HUES6 (cell line): ENCODE measurements at regions not wholly inside any gene's neighbourhood (a gene's known extent, or its start where the extent isn't known, plus 50 kb on each side); places are given as distances from the start of the nearest gene placed in this dataset.

Source experiments
- H3K27ac ChIP-seq: 2 replicates; pipeline ENCODE4 v1.7.0; 2013; ENCODE audit warnings: low read depth, mild to moderate bottlenecking, low read length, inconsistent platforms
- H3K27me3 ChIP-seq: 2 replicates; pipeline ENCODE4 v1.6.1; 2013; ENCODE audit warnings: low read length; ENCODE audit not compliant: control insufficient read depth, insufficient read depth
- H3K36me3 ChIP-seq: 2 replicates; pipeline ENCODE4 v1.6.1; 2013; ENCODE audit warnings: low read length; ENCODE audit not compliant: control insufficient read depth, insufficient read depth
- H3K4me1 ChIP-seq: 2 replicates; pipeline ENCODE4 v1.6.1; 2013; ENCODE audit warnings: low read length; ENCODE audit not compliant: control insufficient read depth, insufficient read depth
- H3K4me3 ChIP-seq: 2 replicates; pipeline ENCODE4 v1.5.1; 2013; ENCODE audit warnings: low read depth, low read length
- H3K9ac ChIP-seq: one replicate; pipeline ENCODE4 v1.6.1; 2013; ENCODE audit warnings: mild to moderate bottlenecking, low read length
- H3K9me3 ChIP-seq: 2 replicates; pipeline ENCODE4 v1.6.1; 2013; ENCODE audit warnings: low read depth, low read length; ENCODE audit not compliant: control insufficient read depth, insufficient read depth

DNA sequence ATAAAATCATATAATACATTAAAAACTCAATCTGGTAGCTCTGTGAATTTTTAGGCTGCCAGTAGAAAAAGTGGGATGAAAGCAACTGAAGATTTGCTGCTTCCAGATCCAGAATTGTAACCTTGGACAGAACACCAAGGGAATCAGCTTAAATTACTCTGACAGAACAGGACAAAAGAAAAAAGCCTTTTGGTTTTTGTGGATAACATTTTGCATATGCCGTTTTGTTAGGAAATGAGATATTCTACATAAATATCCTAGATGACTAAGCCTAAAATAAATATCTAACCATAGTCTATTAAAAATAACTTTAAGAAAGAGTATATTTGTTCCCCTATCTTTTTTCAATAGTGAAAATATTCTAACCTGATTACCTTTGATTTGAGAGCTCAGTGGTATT lies 148.7 kb upstream of the DOCK10 start:
- Histone ChIP-seq H3K27me3 (no peaks in the 10 kb centered on the region), H3K4me1 (no peaks in the 10 kb centered on the region), H3K9me3 (no peaks in the 10 kb centered on the region), H3K9ac (no peak overlapping the region), H3K4me3 (no peak overlapping the region), H3K36me3 (no peaks in the 10 kb centered on the region), H3K27ac (no peak overlapping the region)

DNA sequence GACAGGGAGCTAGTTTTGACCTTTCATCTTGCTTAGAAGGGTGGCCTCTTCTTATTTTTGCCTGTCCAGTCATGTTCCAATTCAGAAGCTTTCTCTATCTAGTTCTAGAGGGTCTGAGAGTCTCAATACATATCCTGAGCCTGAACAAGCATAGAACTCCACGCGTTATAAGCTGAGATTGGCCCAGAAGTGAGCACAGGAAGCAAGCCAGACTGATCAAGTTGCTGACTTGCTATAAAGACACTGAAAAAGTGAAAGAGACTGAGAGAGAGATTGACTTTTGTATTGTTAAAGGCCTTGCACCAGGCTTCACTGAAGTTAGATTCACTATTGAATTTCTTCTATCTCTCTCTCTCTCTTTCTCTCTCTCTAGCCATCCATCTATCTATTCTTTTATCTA lies 142.7 kb upstream of the DOCK10 start:
- H3K9me3 ChIP-seq, result no peaks in the 10 kb centered on the region
- no peaks in the 10 kb centered on the region for H3K36me3 ChIP-seq
- peaks cover 10% of the 10 kb centered on the region; the same call in 1 of the 2 replicates for H3K4me1 ChIP-seq
- H3K27ac ChIP-seq, result no peak overlapping the region
- H3K4me3 ChIP-seq, result no peak overlapping the region
- H3K9ac ChIP-seq, result no peak overlapping the region
- H3K27me3 ChIP-seq, result no peaks in the 10 kb centered on the region

DNA sequence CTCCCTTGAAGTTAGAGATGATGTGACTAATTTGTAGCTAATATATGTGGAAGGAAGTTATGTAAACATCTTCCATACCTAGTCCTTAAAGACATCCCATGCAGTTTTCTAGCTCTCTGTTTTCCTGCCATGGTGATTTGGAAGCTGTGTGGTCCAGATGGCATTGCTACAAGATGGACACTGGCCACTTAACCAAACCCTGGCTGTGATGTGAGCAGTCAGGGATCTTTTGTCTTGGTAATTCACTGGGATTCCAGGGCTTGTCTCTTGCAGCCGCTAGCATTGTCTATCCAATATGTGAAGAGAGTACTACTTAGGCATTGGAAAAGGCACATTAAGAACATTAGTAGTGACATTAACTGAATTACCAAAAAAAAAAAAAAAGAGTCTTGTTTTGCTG lies 139.9 kb upstream of the DOCK10 start:
- Histone ChIP-seq H3K9me3 (no peaks in the 10 kb centered on the region), H3K4me1 (peaks cover 10% of the 10 kb centered on the region; the same call in 1 of the 2 replicates), H3K9ac (no peak overlapping the region), H3K4me3 (no peak overlapping the region), H3K27ac (no peak overlapping the region), H3K36me3 (no peaks in the 10 kb centered on the region), H3K27me3 (no peaks in the 10 kb centered on the region)

DNA sequence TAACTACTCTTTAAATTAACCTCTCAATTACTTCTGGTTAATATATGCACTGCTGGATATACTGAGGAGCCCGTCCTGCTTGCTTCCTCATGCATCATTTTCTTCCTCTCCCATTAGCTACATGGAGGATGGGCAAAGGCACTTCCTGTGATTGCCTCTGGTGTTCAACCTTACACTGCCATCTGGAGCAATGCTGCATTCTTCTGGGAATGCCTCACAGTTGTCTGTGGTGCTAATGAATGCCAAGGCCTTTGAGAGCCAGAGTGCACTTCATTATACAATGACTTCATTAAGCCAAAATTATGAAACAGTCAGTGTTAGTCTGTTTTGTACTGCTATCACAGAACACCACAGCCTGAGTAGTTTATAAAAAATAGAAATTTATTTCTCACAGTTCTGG lies 134.8 kb upstream of the DOCK10 start:
- no peaks in the 10 kb centered on the region for H3K9me3 ChIP-seq
- no peak overlapping the region for H3K27ac ChIP-seq
- peaks cover 2% of the 10 kb centered on the region; the same call in 1 of the 2 replicates for H3K4me1 ChIP-seq
- H3K36me3 ChIP-seq, result no peaks in the 10 kb centered on the region
- H3K27me3 ChIP-seq, result no peaks in the 10 kb centered on the region
- H3K9ac ChIP-seq, result no peak overlapping the region
- H3K4me3 ChIP-seq, result no peak overlapping the region

DNA sequence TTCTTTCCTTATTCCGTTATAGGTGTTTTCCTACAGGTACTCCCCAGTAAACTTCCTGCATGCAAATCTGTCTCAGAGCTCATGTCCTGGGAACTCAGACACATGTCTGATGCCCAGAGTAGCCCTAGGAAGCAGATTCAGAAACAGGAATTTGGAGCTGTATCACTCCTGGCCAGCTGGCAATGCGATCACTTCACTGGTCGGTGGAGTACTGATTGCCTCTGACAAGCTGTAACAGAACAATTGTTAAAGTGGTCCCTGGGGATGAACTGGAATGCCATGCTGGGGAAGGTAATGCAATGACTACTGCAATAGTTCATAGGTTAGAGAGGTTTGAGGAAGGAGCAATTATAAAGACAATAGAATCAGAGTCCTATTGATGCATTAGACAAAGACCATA lies 131.6 kb upstream of the DOCK10 start:
- Histone ChIP-seq H3K9me3 (no peaks in the 10 kb centered on the region), H3K27ac (no peak overlapping the region), H3K9ac (no peak overlapping the region), H3K27me3 (no peaks in the 10 kb centered on the region), H3K36me3 (no peaks in the 10 kb centered on the region), H3K4me3 (no peak overlapping the region), H3K4me1 (no peaks in the 10 kb centered on the region)

DNA sequence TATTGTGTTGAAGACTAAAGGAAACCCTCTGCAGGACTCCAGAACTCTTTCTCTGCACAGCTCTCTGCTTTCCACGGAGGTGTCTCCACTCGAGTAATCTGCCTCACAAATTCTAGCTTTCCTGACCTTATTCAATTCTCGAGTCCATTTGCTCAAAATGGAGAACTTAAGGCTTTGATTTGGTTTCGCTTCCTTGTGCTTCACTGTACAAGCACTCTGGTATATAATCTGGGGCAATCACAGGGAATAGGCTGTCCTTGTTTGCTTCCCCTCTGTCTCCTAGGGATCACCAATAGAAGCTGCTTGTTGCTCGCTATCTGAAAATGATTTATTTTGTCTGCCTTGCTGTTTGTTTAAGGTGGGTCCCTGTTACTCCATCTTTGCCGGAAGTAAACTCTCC lies 129.1 kb upstream of the DOCK10 start:
- Histone ChIP-seq H3K36me3 (no peaks in the 10 kb centered on the region), H3K9me3 (no peaks in the 10 kb centered on the region), H3K27ac (no peak overlapping the region), H3K4me1 (no peaks in the 10 kb centered on the region), H3K4me3 (no peak overlapping the region), H3K27me3 (no peaks in the 10 kb centered on the region), H3K9ac (no peak overlapping the region)

DNA sequence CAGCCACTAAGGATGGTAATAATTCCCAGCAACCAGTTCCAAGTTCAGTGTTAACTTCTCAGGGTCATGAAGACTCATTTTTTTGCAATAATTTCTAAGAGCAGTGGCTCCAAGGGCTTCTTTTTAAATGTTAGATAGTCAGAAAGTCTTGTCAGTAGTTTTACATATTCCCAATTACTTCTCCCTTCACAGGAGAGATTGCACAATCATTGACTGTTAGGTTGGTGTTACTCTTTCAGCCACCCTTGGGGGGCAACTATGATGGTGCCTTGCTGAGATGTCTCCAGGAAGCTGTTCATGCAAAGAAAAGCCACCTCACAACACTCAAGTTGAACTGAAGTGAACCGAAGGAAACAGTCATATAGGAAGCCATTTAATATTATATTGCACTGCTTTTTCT lies 127.9 kb upstream of the DOCK10 start:
- no peak overlapping the region for H3K4me3 ChIP-seq
- H3K27ac ChIP-seq, result no peak overlapping the region
- H3K36me3 ChIP-seq, result no peaks in the 10 kb centered on the region
- H3K27me3 ChIP-seq, result no peaks in the 10 kb centered on the region
- no peaks in the 10 kb centered on the region for H3K4me1 ChIP-seq
- no peak overlapping the region for H3K9ac ChIP-seq
- no peaks in the 10 kb centered on the region for H3K9me3 ChIP-seq

DNA sequence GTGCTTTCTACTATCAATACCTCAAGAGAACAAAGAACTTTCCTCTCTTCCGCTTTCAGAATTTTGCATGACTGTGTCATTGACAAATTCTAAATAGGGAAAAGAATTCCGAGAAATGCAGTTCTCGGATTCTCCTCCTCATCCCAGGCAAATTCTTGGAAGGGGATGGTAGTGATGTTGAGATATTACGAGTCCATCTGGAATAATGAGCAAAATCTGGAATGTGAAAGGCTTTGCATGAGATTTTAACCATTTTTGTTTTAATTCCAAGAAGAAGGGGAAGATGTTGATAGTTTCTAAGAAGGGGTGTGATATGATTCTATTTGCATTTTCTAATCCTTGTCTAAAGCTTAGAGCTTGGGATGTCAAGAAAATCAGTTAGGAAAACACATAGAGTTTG lies 127.1 kb upstream of the DOCK10 start:
- Histone ChIP-seq H3K36me3 (no peaks in the 10 kb centered on the region), H3K9me3 (no peaks in the 10 kb centered on the region), H3K4me3 (no peak overlapping the region), H3K4me1 (no peaks in the 10 kb centered on the region), H3K27me3 (no peaks in the 10 kb centered on the region), H3K9ac (no peak overlapping the region), H3K27ac (no peak overlapping the region)

DNA sequence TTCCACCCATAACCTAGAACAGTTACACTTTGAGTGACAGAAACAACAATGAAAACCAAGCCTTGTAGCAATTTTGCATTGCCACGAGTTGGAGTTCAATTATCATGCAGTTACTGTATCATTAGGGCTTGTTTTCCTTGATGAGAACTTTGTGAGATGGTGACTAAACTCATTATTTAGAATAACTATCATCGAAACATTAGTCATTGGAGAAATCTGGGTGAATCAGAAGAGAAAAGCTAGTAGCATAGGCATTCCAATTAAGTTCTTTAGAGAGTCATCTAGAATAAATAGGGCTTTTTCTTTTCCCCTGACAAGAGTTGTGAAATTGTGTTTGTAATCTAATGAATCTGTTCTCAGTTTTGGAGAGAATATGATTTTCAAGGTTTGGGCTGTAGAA lies 122.8 kb upstream of the DOCK10 start:
- Histone ChIP-seq H3K27ac (no peak overlapping the region), H3K4me1 (no peaks in the 10 kb centered on the region), H3K4me3 (no peak overlapping the region), H3K27me3 (no peaks in the 10 kb centered on the region), H3K36me3 (no peaks in the 10 kb centered on the region), H3K9ac (no peak overlapping the region), H3K9me3 (no peaks in the 10 kb centered on the region)

DNA sequence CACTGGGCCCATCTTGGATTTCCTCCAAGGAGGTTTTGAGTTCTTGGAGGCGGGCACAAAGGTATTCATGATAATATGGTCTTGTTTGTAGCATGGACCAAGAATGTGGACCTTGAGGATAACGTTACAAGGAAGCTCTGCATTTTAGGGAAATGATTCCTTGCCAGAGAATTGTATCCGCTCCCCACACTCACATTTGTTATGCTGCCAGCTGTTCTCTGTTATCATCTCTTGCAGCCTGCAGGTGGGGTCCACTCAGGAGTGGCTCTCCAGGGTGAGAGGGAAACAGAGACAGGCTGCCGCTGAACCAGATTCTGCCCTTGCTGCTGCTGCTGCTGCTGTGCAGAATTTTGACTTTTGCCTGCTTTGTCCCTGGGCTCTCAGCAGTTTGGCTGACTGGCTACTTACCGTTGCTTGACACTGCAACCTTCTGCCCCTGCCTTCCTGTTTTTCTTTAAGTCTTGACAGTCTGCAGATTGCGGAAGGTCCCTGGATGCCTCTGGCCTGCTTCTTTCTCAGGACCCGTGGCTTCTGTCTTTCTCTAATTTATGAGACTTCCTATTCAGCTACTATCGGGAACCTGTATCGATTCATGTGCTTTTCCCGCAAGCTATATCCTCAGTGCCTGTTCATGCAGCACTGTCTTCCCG lies 122.3 kb upstream of the DOCK10 start:
- Histone ChIP-seq H3K4me3 (no peak overlapping the region), H3K27ac (no peak overlapping the region), H3K4me1 (no peaks in the 10 kb centered on the region), H3K9ac (no peak overlapping the region), H3K9me3 (no peaks in the 10 kb centered on the region), H3K27me3 (no peaks in the 10 kb centered on the region), H3K36me3 (no peaks in the 10 kb centered on the region)

DNA sequence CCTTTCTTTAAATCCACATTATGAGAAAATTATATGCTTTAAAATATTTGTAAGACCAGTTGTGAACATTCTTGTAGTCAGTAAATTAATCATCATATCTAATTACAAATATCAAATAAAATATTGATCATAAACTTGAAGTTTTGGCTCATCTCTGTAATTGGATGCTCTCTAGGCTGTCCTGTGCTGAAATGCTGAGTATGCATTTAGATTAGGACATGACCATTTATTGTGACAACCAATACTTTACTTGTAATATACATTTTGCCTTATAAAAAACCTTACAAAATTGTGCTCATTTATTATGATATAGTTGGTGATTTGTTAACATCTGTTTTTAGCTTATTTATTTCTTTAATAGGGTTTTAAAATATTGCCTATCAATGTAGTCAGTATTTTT lies 116.1 kb upstream of the DOCK10 start:
- Histone ChIP-seq H3K27ac (no peak overlapping the region), H3K9ac (no peak overlapping the region), H3K27me3 (no peaks in the 10 kb centered on the region), H3K4me1 (no peaks in the 10 kb centered on the region), H3K4me3 (no peak overlapping the region), H3K9me3 (no peaks in the 10 kb centered on the region), H3K36me3 (no peaks in the 10 kb centered on the region)
